HG03175 (cell line): ENCODE measurements at regions not wholly inside any gene's neighbourhood (a gene's known extent, or its start where the extent isn't known, plus 50 kb on each side); places are given as distances from the start of the nearest gene placed in this dataset.

Experiments used
- ATAC-seq: cut with Tn5 transposase; IDR thresholded peaks from one replicate; pipeline ENCODE4 v1.9.1; 2021; ENCODE audit warnings: mild to moderate bottlenecking, moderate library complexity; ENCODE audit not compliant: unreplicated experiment

GRCh38 chr1:56056438-56057287 is 522.7 kb downstream of the PLPP3 start:
- no peak for ATAC-seq

GRCh38 chr1:56054959-56055358 is 524.4 kb downstream of the PLPP3 start:
- no peak for ATAC-seq

GRCh38 chr1:56052041-56052440 is 527.3 kb downstream of the PLPP3 start:
- no peak for ATAC-seq

GRCh38 chr1:56050911-56051310 is 528.5 kb downstream of the PLPP3 start:
- ATAC-seq, result no peak

- no peak for ATAC-seq
Measured at GRCh38 chr1:56045477-56045876, 533.9 kb downstream of the PLPP3 start.

GRCh38 chr1:56045062-56045461 is 534.3 kb downstream of the PLPP3 start:
- ATAC-seq, result no peak

GRCh38 chr1:56036479-56036878 is 542.9 kb downstream of the PLPP3 start:
- ATAC-seq, result no peak

GRCh38 chr1:56034847-56035481 is 544.4 kb downstream of the PLPP3 start:
- no peak for ATAC-seq

- ATAC-seq, result no peak
Measured at GRCh38 chr1:56034222-56034621, 545.1 kb downstream of the PLPP3 start.

GRCh38 chr1:56033321-56034037 is 545.9 kb downstream of the PLPP3 start:
- ATAC-seq, result no peak

GRCh38 chr1:56032096-56032676 is 547.2 kb downstream of the PLPP3 start:
- ATAC-seq, result no peak

- ATAC-seq, result no peak
Measured at GRCh38 chr1:56031001-56031400, 548.4 kb downstream of the PLPP3 start.

GRCh38 chr1:56029319-56030003 is 549.9 kb downstream of the PLPP3 start:
- ATAC-seq, result no peak

- ATAC-seq, result no peak
Measured at GRCh38 chr1:56028911-56029310, 550.5 kb downstream of the PLPP3 start.

GRCh38 chr1:56028244-56028643 is 551.1 kb downstream of the PLPP3 start:
- ATAC-seq, result no peak

GRCh38 chr1:56025942-56026341 is 553.4 kb downstream of the PLPP3 start:
- ATAC-seq, result no peak

GRCh38 chr1:56024155-56024554 is 555.2 kb downstream of the PLPP3 start:
- ATAC-seq, result no peak

GRCh38 chr1:56019922-56020321 is 559.4 kb downstream of the PLPP3 start:
- no peak for ATAC-seq

GRCh38 chr1:56019472-56019871 is 559.9 kb downstream of the PLPP3 start:
- ATAC-seq, result no peak

GRCh38 chr1:56017336-56017735 is 562.0 kb downstream of the PLPP3 start:
- no peak for ATAC-seq

GRCh38 chr1:56003846-56004245 is 575.5 kb downstream of the PLPP3 start:
- no peak for ATAC-seq
